Fibroblast of villous mesenchyme (primary cell): ENCODE measurements at regions not wholly inside any gene's neighbourhood (a gene's known extent, or its start where the extent isn't known, plus 50 kb on each side); places are given as distances from the start of the nearest gene placed in this dataset.

Experiments used
- DNase-seq: peaks from one replicate; pipeline ENCODE4 v3.0.0-alpha.2; 2010; ENCODE audit warnings: low read depth
- H3K4me3 ChIP-seq: 2 replicates; pipeline ENCODE4 v1.5.1; 2011; ENCODE audit warnings: low read depth, mild to moderate bottlenecking, low read length
- CTCF ChIP-seq: IDR thresholded peaks from 2 replicates; pipeline ENCODE4 v1.5.1; 2012; ENCODE audit warnings: low read depth, mild to moderate bottlenecking, low read length; ENCODE audit not compliant: insufficient read depth

DNA sequence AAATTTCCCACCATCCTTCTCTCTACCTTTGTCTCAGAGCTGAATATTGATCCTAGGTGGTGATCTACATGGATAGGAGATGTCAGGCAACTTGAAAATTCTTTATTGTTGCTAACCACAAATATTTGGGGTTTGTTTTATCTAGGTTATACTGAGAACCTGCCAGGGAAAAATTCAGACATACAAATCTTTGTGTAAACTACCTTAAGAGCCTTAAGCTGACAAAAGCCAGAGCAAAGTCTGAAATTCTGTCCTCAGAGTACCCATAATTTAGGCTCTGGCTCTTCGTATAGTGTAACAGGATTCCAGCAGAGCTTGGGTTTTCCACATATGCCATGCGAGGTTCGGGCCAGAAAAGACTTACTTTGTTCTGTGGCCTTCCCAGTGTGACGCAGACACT is 406.7 kb upstream of the MAF start:
- TF ChIP-seq CTCF: no peak
- DNase-seq: peak; percentile 94
- H3K4me3 ChIP-seq: no peak overlapping the region

DNA sequence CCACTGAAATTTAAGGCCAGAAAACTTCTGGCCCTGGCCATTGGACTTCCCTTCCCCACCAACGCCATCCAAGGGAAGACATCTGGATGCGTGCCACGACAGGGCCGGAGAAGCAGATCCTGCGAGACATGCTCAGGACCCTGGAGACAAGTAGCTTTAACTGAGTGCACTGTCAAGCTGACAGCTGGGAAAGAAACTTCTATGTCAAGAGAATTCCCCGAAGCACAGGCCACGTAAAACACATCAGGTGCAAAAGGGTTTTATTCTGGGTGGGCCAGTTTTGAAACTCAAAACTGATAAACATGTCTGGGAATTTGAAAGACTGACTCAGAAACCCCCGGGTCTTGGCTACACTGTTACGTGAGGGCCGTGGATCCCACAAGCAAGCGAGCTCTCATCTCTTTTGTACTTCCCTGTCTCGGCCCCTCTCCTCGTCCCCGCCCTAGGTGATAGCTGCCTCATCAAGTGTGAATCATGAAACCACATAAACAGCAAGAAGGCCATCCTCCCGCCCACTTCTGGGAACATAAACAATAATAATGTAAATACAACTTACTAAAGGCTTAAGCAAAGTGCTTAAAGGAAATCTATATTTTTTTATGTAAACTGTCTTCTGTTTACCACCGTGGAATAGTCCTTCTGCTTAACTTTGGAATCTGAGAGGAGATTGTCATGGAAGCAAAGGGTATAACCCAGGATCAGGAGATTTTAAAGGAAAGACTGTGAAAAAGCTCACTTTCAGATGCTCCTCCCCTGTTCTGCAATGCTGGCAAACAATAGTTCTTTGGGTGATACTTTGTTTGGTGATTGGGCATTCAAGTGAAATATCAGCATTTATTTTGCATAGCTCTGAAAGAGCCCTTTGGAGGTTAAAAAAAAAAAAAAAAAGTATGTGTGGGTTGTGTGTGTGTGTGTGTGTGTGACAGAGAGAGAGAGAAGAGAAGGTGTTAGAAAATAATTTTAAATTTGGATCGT is 406.0 kb upstream of the MAF start:
- no peak for TF ChIP-seq CTCF
- H3K4me3 ChIP-seq: no peak overlapping the region
- peak; percentile 98 for DNase-seq

GRCh38 chr16:80004113-80004512 is 403.6 kb upstream of the MAF start:
- TF ChIP-seq CTCF: no peak
- H3K4me3 ChIP-seq: no peak overlapping the region
- DNase-seq: no peak

DNA sequence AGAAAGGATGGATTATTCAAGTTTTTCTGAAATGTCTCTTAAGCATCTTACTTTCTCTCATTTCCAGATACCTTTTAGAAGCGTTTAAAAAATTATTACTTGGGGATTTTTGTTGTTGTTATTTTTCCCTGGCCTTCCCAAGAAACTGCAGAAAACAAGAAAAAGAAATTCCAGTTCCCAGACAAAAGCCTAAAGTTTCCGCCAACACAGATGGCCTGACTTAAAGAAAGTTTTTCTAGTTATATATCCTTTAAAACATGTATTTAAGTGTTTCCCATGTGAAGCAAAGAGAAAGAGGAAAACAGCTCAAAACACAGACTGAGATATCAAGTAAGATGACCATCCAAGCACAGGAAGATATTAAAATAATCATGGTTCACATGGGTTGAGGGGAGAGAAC is 401.7 kb upstream of the MAF start:
- DNase-seq: no peak
- no peak for TF ChIP-seq CTCF
- no peak overlapping the region for H3K4me3 ChIP-seq

GRCh38 chr16:79998143-79998542 is 397.6 kb upstream of the MAF start:
- TF ChIP-seq CTCF: no peak

GRCh38 chr16:79997257-79997656 is 396.7 kb upstream of the MAF start:
- peak; percentile 22 for DNase-seq
- peak; percentile 49 for TF ChIP-seq CTCF
- H3K4me3 ChIP-seq: no peak overlapping the region

More at GRCh38 chr16:79998143-79998542, 397.6 kb upstream of the MAF start:
- no peak for DNase-seq
- H3K4me3 ChIP-seq: no peak overlapping the region
